ENCODE measurements at regions not wholly inside any gene's neighbourhood (a gene's known extent, or its start where the extent isn't known, plus 50 kb on each side); places are given as distances from the start of the nearest gene placed in this dataset.

- intact Hi-C loops (cut with DNase I): no loop called here
- DNase-seq: no peak
- ATAC-seq: no peak
These were observed 390.8 kb downstream of the ZFHX3 start for GRCh38 chr16:72657164-72657563.

GRCh38 chr16:72654535-72654934 lies 393.4 kb downstream of the ZFHX3 start:
- H3K27ac ChIP-seq: no peak overlapping the region
- H3K27me3 ChIP-seq: no peaks in the 10 kb centered on the region
- no peaks in the 10 kb centered on the region for H3K9me3 ChIP-seq
- H3K36me3 ChIP-seq: no peaks in the 10 kb centered on the region
- H3K4me1 ChIP-seq: no peaks in the 10 kb centered on the region
- no peak for ATAC-seq
- intact Hi-C loops (cut with DNase I): no loop called here
- no peak for TF ChIP-seq CTCF (IDR thresholded peaks at IDR 0.05)
- H3K4me3 ChIP-seq: no peak overlapping the region
- no peak for DNase-seq

More at GRCh38 chr16:72657164-72657563, 390.8 kb downstream of the ZFHX3 start:
- TF ChIP-seq CTCF (IDR thresholded peaks at IDR 0.05): no peak
- Histone ChIP-seq H3K36me3 (no peaks in the 10 kb centered on the region), H3K27ac (no peak overlapping the region), H3K27me3 (no peaks in the 10 kb centered on the region), H3K9me3 (no peaks in the 10 kb centered on the region), H3K4me1 (no peaks in the 10 kb centered on the region), H3K4me3 (no peak overlapping the region)

GRCh38 chr16:72649254-72649944 lies 398.5 kb downstream of the ZFHX3 start:
- TF ChIP-seq CTCF (IDR thresholded peaks at IDR 0.05): no peak
- H3K9me3 ChIP-seq: no peaks in the 10 kb centered on the region
- no peak for ATAC-seq
- H3K4me3 ChIP-seq: no peak overlapping the region
- intact Hi-C loops (cut with DNase I): no loop called here
- DNase-seq: no peak
- no peaks in the 10 kb centered on the region for H3K4me1 ChIP-seq
- no peaks in the 10 kb centered on the region for H3K27me3 ChIP-seq
- H3K36me3 ChIP-seq: no peaks in the 10 kb centered on the region
- H3K27ac ChIP-seq: no peak overlapping the region

GRCh38 chr16:72646615-72647014 lies 401.3 kb downstream of the ZFHX3 start:
- no peaks in the 10 kb centered on the region for H3K27me3 ChIP-seq
- DNase-seq (no peak), ATAC-seq (no peak)
- no peak for TF ChIP-seq CTCF (IDR thresholded peaks at IDR 0.05)
- no peak overlapping the region for H3K4me3 ChIP-seq
- no peaks in the 10 kb centered on the region for H3K36me3 ChIP-seq
- no peaks in the 10 kb centered on the region for H3K9me3 ChIP-seq
- no peak overlapping the region for H3K27ac ChIP-seq
- H3K4me1 ChIP-seq: no peaks in the 10 kb centered on the region
- intact Hi-C loops (cut with DNase I): no loop called here

- Histone ChIP-seq H3K27me3 (no peaks in the 10 kb centered on the region), H3K4me1 (no peaks in the 10 kb centered on the region), H3K27ac (no peak overlapping the region), H3K4me3 (no peak overlapping the region), H3K9me3 (no peaks in the 10 kb centered on the region), H3K36me3 (no peaks in the 10 kb centered on the region)
- intact Hi-C loops (cut with DNase I): no loop called here
- ATAC-seq: no peak
- no peak for TF ChIP-seq CTCF (IDR thresholded peaks at IDR 0.05)
- DNase-seq: no peak
These were observed 402.4 kb downstream of the ZFHX3 start for GRCh38 chr16:72645538-72645937.

GRCh38 chr16:72644911-72645310 lies 403.0 kb downstream of the ZFHX3 start:
- no peak overlapping the region for H3K4me3 ChIP-seq
- H3K4me1 ChIP-seq: no peaks in the 10 kb centered on the region
- H3K27me3 ChIP-seq: no peaks in the 10 kb centered on the region
- ATAC-seq: no peak
- H3K27ac ChIP-seq: no peak overlapping the region
- no peaks in the 10 kb centered on the region for H3K36me3 ChIP-seq
- intact Hi-C loops (cut with DNase I): no loop called here
- no peak for TF ChIP-seq CTCF (IDR thresholded peaks at IDR 0.05)
- no peak for DNase-seq
- H3K9me3 ChIP-seq: no peaks in the 10 kb centered on the region
